Ishikawa (cell line): ENCODE measurements at regions not wholly inside any gene's neighbourhood (a gene's known extent, or its start where the extent isn't known, plus 50 kb on each side); places are given as distances from the start of the nearest gene placed in this dataset.

Source experiments
- CEBPB ChIP-seq: IDR thresholded peaks from 2 replicates; pipeline ENCODE4 v1.6.1; 2012
- CREB1 ChIP-seq: IDR thresholded peaks from 2 replicates; pipeline ENCODE4 v1.6.1; 2012; ENCODE audit warnings: low read depth
- EGR1 ChIP-seq: IDR thresholded peaks from 2 replicates; pipeline ENCODE4 v1.6.1; 2012
- EP300 ChIP-seq: IDR thresholded peaks from 2 replicates; pipeline ENCODE4 v1.6.1; 2012; ENCODE audit warnings: borderline replicate concordance
- FOXM1 ChIP-seq: IDR thresholded peaks from 2 replicates; pipeline ENCODE4 v1.6.1; 2012; ENCODE audit warnings: low read depth, borderline replicate concordance
- MAX ChIP-seq: IDR thresholded peaks from 2 replicates; pipeline ENCODE4 v1.6.1; 2012
- NFIC ChIP-seq: IDR thresholded peaks from 2 replicates; pipeline ENCODE4 v1.6.1; 2012
- RAD21 ChIP-seq: IDR thresholded peaks from 2 replicates; pipeline ENCODE4 v1.6.1; 2012; ENCODE audit warnings: low read depth
- REST ChIP-seq: IDR thresholded peaks from 2 replicates; pipeline ENCODE4 v1.6.1; 2012; ENCODE audit warnings: low read depth, mild to moderate bottlenecking
- TAF1 ChIP-seq: IDR thresholded peaks from 2 replicates; pipeline ENCODE4 v1.6.1; 2012; ENCODE audit warnings: low read depth, mild to moderate bottlenecking
- TCF12 ChIP-seq: IDR thresholded peaks from 2 replicates; pipeline ENCODE4 v1.6.1; 2012; ENCODE audit warnings: low read depth
- TEAD4 ChIP-seq: IDR thresholded peaks from 2 replicates; pipeline ENCODE4 v1.6.1; 2012
- USF1 ChIP-seq: IDR thresholded peaks from 2 replicates; pipeline ENCODE4 v1.6.1; 2012
- YY1 ChIP-seq: IDR thresholded peaks from 2 replicates; pipeline ENCODE4 v1.6.1; 2012; ENCODE audit warnings: low read depth
- ZBTB7A ChIP-seq: IDR thresholded peaks from 2 replicates; pipeline ENCODE4 v1.6.1; 2012; ENCODE audit warnings: low read depth

GRCh38 chr13:22945321-22946226 lies 235.2 kb upstream of the SGCG start:
- TF ChIP-seq TCF12 (no peak), MAX (no peak), TAF1 (no peak), USF1 (no peak), YY1 (no peak), EP300 (no peak)

- TF ChIP-seq NFIC = no peak
- TF ChIP-seq EGR1 = no peak
- TF ChIP-seq RAD21 = no peak
- TF ChIP-seq TEAD4 = no peak
- TF ChIP-seq TCF12 = no peak
- TF ChIP-seq TAF1 = no peak
- TF ChIP-seq CEBPB = no peak
- no peak for TF ChIP-seq EP300
- TF ChIP-seq FOXM1 = no peak
- TF ChIP-seq MAX = no peak
- no peak for TF ChIP-seq REST
- no peak for TF ChIP-seq CREB1
- no peak for TF ChIP-seq ZBTB7A
These were observed 232.4 kb upstream of the SGCG start for GRCh38 chr13:22948421-22948820.

- TF ChIP-seq FOXM1 = no peak
- TF ChIP-seq MAX = no peak
- no peak for TF ChIP-seq YY1
- no peak for TF ChIP-seq USF1
- TF ChIP-seq TAF1 = no peak
- TF ChIP-seq TCF12 = no peak
- no peak for TF ChIP-seq REST
- no peak for TF ChIP-seq CREB1
- TF ChIP-seq EP300 = no peak
- TF ChIP-seq EGR1 = no peak
These were observed 220.0 kb upstream of the SGCG start for GRCh38 chr13:22960827-22961226.

GRCh38 chr13:22961835-22962537 lies 218.8 kb upstream of the SGCG start:
- TF ChIP-seq TEAD4 (no peak), RAD21 (no peak), EGR1 (no peak), CREB1 (no peak), TAF1 (no peak), EP300 (no peak), YY1 (no peak), REST (no peak)
